Activated CD8-positive, alpha-beta memory T cell treated with anti-CD3 and anti-CD28 coated beads for 36 hours (primary cell): ENCODE measurements at regions not wholly inside any gene's neighbourhood (a gene's known extent, or its start where the extent isn't known, plus 50 kb on each side); places are given as distances from the start of the nearest gene placed in this dataset.

Experiments used
- CTCF ChIA-PET: fragments of 350-600 bp; sonication (Branson Sonifier 250); formaldehyde crosslinking; loops from one replicate; lab custom pipeline; 2021; ENCODE audit warnings: antibody characterized with exemption; lab: Charles Lee
- POLR2A ChIA-PET: fragments of 350-600 bp; sonication (Branson Sonifier 250); formaldehyde crosslinking; loops from one replicate; lab custom pipeline; 2021; ENCODE audit warnings: antibody characterized with exemption; lab: Charles Lee

DNA sequence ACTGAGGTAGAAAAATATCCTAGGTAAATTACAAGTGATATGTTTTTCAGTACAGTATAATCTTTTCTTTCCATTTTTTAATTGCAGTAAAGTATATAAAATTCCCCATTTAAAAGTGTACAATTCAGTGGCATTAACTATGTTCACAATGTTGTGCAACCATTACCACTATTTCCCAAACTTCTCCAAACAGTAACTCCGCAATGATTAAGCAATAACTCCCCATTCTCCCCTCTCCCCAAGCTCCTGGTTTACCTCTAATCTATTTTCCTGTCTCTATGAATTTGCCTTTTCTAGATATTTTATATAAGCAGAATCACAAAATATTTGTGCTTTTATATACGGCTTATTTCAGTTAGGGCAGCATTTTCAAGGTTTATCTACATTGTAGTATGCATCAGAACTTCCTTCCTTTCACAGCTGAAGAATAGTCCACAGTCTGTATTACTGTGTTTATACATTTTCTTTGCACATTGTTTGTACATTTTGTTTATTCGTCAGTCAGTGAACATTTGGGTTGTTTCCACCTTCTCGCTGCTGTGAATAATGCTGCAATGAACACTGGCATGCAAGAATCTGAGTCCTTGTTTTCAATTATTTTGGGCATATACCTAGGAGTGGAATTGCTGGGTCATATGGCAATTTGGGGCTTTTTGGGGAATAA, 110.7 kb downstream of the RPL27A start:
- ChIA-PET POLR2A (no interaction called here), CTCF (no interaction called here)

GRCh38 chr11:8794126-8794525, 111.5 kb downstream of the RPL27A start:
- ChIA-PET POLR2A (no interaction called here), CTCF (no interaction called here)

- ChIA-PET POLR2A (no interaction called here), CTCF (no interaction called here)
Measured at GRCh38 chr11:8794677-8795103, 112.1 kb downstream of the RPL27A start.

DNA sequence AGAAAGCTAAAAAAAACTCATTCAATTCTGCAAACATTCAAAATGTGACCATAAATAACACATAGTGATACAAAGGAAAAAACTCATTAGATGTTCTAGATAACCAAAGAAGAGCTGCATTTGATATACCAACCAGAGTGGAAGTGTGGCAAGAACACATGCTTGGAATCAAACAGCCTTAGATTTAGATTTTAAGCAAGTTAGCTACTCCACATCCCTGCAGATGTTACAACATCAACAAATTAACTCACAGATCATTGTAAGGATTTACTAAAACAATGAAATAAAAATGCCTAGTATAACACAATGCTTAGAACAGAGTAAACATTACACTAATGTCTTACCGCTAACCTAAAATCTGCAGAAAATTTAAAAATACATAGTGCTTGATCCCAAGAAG, 114.0 kb upstream of the AKIP1 start:
- CTCF ChIA-PET, result interaction anchor here (0.6 kb wide), 1 partner anchor 40 kb away, joined by 3 read pairs; no protein-coding TSS in a partner anchor
- POLR2A ChIA-PET, result no interaction called here

GRCh38 chr11:8799273-8799672, 111.7 kb upstream of the AKIP1 start:
- ChIA-PET POLR2A (no interaction called here), CTCF (no interaction called here)

GRCh38 chr11:8800520-8801110, 110.4 kb upstream of the AKIP1 start:
- ChIA-PET CTCF (no interaction called here), POLR2A (no interaction called here)

DNA sequence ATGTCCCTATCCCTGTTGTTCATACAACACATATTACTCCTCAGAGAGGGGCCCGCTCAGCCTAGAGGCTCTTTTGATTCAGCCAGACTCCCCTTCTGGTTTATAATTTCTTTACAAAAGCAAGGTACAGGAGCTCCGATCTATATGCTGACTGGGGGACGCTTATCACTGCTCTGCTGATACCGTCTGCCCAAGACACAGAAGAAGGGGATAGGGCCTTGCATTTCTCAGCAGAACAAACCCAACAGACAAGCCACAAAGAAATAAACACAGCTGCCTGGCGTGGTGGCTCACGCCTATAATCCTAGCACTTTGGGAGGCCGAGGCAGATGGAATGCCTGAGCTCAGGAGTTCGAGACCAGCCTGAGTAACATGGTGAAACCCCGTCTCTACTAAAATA, 109.9 kb upstream of the AKIP1 start:
- POLR2A ChIA-PET, result no interaction called here
- CTCF ChIA-PET, result no interaction called here

DNA sequence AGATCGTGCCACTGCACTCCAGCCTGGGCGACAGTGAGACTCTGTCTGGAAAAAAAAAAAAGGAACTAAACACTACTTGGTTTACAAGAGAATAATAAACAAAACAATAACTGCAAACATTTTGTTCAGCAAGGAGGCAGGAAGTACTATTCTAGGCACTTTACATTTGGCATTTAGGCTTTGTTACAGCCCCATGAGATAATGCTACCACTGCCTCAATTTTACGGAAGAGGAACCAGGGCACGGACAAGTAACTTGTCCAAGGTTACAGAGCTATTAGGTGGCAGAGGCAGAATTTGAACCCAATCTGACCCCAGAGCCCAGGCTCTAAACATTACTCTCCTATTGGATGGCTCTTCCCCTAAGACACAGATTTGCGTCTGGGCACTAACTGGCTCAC, 108.7 kb upstream of the AKIP1 start:
- POLR2A ChIA-PET, result no interaction called here
- CTCF ChIA-PET, result interaction anchor here (0.6 kb wide), 1 partner anchor 8 kb away, joined by 3 read pairs; a partner anchor contains a TSS

GRCh38 chr11:8803973-8804372, 107.0 kb upstream of the AKIP1 start:
- CTCF ChIA-PET, result no interaction called here

DNA sequence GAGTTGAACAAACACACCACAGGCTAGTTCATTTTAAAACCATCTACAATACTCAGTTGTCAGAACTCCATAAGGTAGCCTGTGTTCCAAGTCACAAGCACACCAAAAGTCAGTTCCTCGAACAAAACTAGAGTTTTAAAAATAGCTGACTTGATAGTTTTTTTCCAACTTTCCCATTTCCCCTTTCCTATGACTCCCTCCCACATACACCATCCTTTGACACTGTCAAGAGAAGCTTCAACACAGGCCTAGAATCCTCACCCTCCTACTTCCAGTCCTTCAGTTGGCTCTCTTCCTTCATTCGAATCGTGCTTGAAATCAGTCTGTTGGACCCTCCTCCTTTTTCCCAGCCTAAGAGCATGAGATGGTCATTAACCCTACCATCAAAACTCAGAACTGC, 105.7 kb upstream of the AKIP1 start:
- POLR2A ChIA-PET, result no interaction called here
- CTCF ChIA-PET, result no interaction called here

More at GRCh38 chr11:8803973-8804372, 107.0 kb upstream of the AKIP1 start:
- POLR2A ChIA-PET, result no interaction called here

DNA sequence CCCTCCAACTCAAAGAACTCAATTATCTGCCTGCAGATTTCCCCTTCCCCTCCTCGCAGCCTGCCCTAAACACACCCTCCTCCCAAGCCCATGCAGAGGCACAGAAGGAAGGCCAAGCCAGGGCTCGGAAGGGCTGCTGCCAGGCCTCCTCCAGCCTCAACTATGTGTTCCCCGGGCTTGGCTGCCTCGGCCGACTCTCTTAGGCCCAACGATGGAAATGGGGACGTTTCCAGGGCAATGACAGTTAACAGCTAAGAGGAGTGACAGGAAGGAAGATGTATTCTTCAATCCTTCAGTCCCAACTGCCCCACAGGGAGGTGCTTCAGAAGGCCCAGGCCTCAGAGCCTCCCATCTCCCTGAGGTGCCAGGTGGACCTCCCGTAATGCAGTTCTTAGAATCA, 104.0 kb upstream of the AKIP1 start:
- POLR2A ChIA-PET, result no interaction called here
- CTCF ChIA-PET, result no interaction called here

DNA sequence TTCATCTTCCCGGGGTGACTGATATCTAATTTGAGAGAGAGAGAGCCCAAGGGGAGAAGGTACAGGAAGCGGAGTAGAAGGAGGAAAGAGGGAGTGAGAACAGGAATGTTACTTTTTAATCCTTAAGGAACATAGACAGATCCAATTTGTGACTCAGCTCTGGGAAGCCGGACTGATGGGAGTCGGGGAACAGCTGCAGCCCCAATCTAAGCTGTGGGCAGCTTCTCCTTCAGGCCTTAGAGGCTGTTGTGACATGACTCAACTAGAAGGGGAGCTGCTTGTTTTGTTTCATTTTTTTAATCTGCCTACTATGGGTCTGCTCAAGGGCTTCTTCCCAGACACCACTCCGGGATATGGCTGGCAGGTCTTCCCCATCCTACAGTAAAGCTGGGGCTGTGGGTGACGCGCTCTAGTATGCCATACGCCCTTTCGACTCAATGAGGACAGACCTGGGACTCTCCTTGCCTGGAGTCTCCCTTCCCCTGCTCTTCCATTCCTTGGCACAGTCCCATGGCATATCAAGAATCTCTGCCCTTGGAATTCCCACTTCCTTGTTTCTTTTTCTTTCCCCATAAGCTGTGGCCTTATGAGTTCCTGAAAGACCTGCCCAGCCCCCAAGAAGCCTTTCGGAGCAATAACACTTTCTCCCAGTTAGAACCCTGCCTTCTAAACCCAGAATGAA, 103.3 kb upstream of the AKIP1 start:
- ChIA-PET CTCF (no interaction called here), POLR2A (no interaction called here)

DNA sequence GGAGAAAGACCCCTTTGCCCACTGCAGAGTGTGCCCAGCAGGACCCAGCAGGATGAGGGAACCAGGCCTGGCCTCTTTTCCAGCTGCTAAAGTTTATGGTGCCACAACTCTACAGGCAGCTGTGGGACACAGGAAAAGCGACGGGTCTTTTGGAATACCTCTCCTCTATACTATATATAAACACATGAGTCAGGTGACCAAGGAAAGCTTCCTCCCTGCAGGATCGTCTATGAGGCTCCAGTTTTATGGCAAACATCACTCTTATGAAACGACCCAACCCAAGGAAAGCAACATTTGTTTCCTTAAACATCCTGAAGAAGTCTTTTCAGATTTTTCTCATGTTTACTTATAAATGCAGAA, 102.8 kb upstream of the AKIP1 start:
- ChIA-PET CTCF (no interaction called here), POLR2A (no interaction called here)

DNA sequence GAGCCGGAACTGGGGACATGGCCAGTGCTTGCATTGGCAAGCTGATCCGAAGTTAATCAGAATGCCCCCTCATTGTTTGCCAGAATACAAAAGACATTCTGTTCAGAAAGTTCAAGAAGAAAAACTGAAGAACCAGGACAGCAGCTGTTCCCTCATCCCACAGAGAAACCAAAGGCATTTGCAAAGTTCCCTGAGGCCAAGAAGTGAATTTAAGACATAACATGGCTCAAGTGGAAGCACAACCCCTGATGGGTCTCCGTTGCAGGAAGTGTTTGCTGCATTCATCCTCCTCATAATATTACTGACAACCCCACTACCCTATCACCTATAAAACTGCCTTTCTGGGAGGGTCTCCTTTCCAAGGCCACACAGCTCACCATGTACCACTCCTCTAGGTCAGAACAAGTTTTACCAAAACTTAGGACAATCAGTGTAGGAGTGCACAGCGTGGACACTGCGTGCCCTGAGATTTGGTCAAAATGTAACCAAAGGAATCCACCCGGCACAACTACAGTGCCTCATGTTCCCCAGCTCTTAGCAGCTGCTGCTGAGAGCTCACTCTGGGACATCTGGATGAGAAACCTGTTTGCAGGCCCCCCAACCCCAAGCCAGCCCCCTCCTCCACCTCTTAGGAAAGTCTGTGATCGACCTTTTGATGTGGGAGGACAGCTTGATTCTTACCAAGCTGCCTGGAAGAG, 101.6 kb upstream of the AKIP1 start:
- ChIA-PET CTCF (no interaction called here), POLR2A (no interaction called here)

GRCh38 chr11:8809939-8810539, 101.0 kb upstream of the AKIP1 start:
- ChIA-PET POLR2A (no interaction called here), CTCF (interaction anchor here (0.7 kb wide), 1 partner anchor 8 kb away, joined by 3 read pairs; no protein-coding TSS in a partner anchor)

DNA sequence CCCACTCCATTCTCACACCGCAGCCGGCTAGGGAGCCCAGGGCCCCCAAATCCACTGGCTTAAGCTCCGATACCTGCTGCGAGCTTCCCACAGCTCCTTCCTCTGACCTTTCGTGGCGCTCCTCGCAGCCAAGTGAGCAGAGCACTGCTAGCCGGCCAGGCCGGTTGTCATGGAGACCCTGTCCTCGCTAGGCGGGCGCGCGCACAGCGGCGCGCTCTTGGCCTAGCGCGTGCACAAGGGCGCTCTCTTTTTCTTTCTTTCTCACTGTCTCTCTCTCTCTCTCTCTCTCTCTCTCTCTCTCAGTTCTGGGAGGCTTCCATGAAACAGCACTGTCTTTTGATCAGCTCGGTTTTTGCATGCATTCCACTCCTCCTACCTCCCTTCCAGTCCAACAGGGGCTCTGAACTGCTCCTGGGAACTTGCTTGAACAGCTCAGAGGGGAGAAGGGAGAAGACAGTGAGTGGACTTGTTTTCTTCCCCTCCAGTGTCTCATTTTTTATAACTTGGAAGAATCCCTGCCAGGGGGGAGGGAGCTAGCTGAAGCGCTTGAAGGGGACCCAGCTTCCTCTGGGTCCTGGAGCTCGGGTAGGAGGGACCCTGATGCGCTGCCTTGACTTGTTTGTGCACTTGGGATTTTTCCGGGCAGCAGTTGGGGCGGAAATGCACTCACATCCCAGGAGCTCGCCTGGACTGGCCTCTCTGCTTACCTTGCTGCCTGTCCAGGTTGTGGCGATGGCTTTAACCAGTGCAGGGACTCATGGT, 100.3 kb upstream of the AKIP1 start:
- ChIA-PET POLR2A (no interaction called here), CTCF (interaction anchor here (0.6 to 0.7 kb wide), 2 partner anchors 9 to 21 kb away, joined by 3 read pairs; no protein-coding TSS in a partner anchor)

- POLR2A ChIA-PET, result no interaction called here
Measured at GRCh38 chr11:8811571-8811970, 99.4 kb upstream of the AKIP1 start.

DNA sequence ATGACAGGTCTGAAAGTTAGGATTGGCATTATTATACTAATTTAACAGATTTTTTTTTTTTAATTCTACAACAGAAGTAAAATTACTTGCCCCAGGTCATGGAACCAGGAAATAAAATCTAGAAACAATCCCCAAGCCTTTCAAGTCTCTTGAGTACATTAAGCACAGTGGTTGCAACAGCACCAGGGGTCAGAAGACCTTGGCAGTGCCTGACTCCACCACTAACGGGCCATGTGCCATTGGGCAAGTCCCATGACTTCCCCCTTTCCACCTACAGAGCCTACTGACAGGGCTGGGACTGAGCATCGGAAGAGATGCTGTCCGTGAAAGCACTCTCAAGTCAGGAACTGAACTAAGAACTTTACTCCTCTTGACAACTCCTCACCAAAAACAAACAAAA, 98.6 kb upstream of the AKIP1 start:
- ChIA-PET CTCF (no interaction called here), POLR2A (no interaction called here)

More at GRCh38 chr11:8811571-8811970, 99.4 kb upstream of the AKIP1 start:
- CTCF ChIA-PET, result no interaction called here

- POLR2A ChIA-PET, result no interaction called here
Measured at GRCh38 chr11:8813658-8814057, 97.3 kb upstream of the AKIP1 start.

More at GRCh38 chr11:8813658-8814057, 97.3 kb upstream of the AKIP1 start:
- CTCF ChIA-PET, result interaction anchor here (1.5 kb wide), 1 partner anchor 146 kb away, joined by 3 read pairs; no protein-coding TSS in a partner anchor
